Esophagus squamous epithelium (tissue), 4 donors: ENCODE measurements at regions not wholly inside any gene's neighbourhood (a gene's known extent, or its start where the extent isn't known, plus 50 kb on each side); places are given as distances from the start of the nearest gene placed in this dataset.

Experiments used
- POLR2A ChIP-seq, 4 donors: fragments of 450-650 bp; IDR thresholded peaks; one replicate each; pipeline ENCODE4 v1.6.1; 2017; ENCODE audit warnings: antibody characterized with exemption in 4 of 4, mild to moderate bottlenecking in 4 of 4, moderate library complexity in 3 of 4
- TF ChIP-seq, protein P1 (sequence below), 6 experiments: fragments of 450-650 bp in 4 of 6; fragments of 200-600 bp in 2 of 6; sonication (generic) in 2 of 6; IDR thresholded peaks; one replicate each; pipeline ENCODE4 v1.5.1; 2016 to 2019; ENCODE audit warnings: antibody characterized with exemption in 6 of 6, mild to moderate bottlenecking in 4 of 6, moderate library complexity in 4 of 6

DNA sequence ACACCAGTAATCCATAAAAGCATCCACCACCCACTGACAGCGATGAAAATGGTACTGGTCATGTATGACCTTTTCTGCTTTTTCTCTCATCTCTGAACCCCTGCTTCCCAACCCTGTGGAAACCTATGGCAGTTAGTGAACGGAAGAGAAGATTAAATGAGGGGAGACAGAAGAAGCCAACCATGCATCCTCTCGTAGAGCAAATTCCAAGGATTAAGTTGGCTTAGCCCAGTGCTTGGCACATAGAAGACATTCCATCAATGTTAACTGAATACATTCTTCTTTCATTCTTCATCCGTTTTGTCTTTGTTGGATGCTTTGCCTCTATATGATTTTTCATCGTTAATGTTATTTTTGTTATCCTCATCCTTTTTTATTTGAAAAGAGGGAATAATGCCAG is 339.7 kb upstream of the FLRT2 start:
- TF ChIP-seq, protein P1, sequence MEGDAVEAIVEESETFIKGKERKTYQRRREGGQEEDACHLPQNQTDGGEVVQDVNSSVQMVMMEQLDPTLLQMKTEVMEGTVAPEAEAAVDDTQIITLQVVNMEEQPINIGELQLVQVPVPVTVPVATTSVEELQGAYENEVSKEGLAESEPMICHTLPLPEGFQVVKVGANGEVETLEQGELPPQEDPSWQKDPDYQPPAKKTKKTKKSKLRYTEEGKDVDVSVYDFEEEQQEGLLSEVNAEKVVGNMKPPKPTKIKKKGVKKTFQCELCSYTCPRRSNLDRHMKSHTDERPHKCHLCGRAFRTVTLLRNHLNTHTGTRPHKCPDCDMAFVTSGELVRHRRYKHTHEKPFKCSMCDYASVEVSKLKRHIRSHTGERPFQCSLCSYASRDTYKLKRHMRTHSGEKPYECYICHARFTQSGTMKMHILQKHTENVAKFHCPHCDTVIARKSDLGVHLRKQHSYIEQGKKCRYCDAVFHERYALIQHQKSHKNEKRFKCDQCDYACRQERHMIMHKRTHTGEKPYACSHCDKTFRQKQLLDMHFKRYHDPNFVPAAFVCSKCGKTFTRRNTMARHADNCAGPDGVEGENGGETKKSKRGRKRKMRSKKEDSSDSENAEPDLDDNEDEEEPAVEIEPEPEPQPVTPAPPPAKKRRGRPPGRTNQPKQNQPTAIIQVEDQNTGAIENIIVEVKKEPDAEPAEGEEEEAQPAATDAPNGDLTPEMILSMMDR (IDR thresholded peaks at IDR 0.05), result no peak
- TF ChIP-seq POLR2A (IDR thresholded peaks at IDR 0.05), result no peak
